H1 (cell line): ENCODE measurements at regions not wholly inside any gene's neighbourhood (a gene's known extent, or its start where the extent isn't known, plus 50 kb on each side); places are given as distances from the start of the nearest gene placed in this dataset.

Source experiments
- CTCF ChIA-PET: fragments of 300-600 bp; sonication (Branson Sonifier 250); formaldehyde crosslinking; loops from one replicate; lab custom pipeline; 2021; ENCODE audit not compliant: partially characterized antibody; lab: Charles Lee
- POLR2A ChIA-PET: fragments of 300-600 bp; sonication (Branson Sonifier 250); formaldehyde crosslinking; loops from one replicate; lab custom pipeline; 2021; ENCODE audit warnings: inconsistent platforms; ENCODE audit not compliant: partially characterized antibody; lab: Charles Lee
- DNase-seq, 2 experiments: peaks; one replicate each; pipeline versions ENCODE4 v3.0.0 to v3.0.0-alpha.2; 2010 to 2022; ENCODE audit warnings: low spot score in 2 of 2, low read depth in 1 of 2, mixed read lengths in 1 of 2
- FAIRE-seq: peaks from 2 replicates; lab custom pipeline; 2011; peaks lifted over from hg19 to GRCh38; lab: Jason Lieb, UNC
- H2AFZ ChIP-seq: 2 replicates; pipeline ENCODE4 v1.8.1; 2012; ENCODE audit warnings: low read length, inconsistent platforms
- H2AK5ac ChIP-seq: 2 replicates; pipeline ENCODE4 v1.6.1; 2013; ENCODE audit warnings: low read depth, low read length
- H2BK120ac ChIP-seq: replicated peaks from 2 replicates; pipeline ENCODE3; 2013; ENCODE audit warnings: low read depth, low read length, inconsistent platforms
- H2BK12ac ChIP-seq: 2 replicates; pipeline ENCODE4 v1.6.1; 2013; ENCODE audit warnings: low read depth, low read length
- H2BK15ac ChIP-seq: 2 replicates; pipeline ENCODE4 v1.6.1; 2013; ENCODE audit warnings: low read length
- H2BK20ac ChIP-seq: 2 replicates; pipeline ENCODE4 v1.6.1; 2013; ENCODE audit warnings: low read length
- H2BK5ac ChIP-seq: 2 replicates; pipeline ENCODE4 v1.6.1; 2013; ENCODE audit warnings: low read depth, low read length
- H3K14ac ChIP-seq: 2 replicates; pipeline ENCODE4 v1.6.1; 2013; ENCODE audit warnings: inconsistent platforms; ENCODE audit not compliant: insufficient read length
- H3K18ac ChIP-seq: 2 replicates; pipeline ENCODE4 v1.6.1; 2013; ENCODE audit warnings: low read length; ENCODE audit errors: extremely low read depth
- H3K23ac ChIP-seq: 2 replicates; pipeline ENCODE4 v1.6.1; 2013; ENCODE audit warnings: inconsistent platforms; ENCODE audit not compliant: insufficient read length
- H3K23me2 ChIP-seq: 2 replicates; pipeline ENCODE4 v1.6.1; 2013; ENCODE audit warnings: low read depth, low read length
- H3K27ac ChIP-seq: 2 replicates; pipeline ENCODE4 v1.6.1; 2011; ENCODE audit warnings: low read depth, low read length, inconsistent platforms
- H3K27me3 ChIP-seq, 4 experiments: replicated peaks in 1 of 4; 1 replicate in 1 of 4; 2 replicates in 3 of 4; pipeline versions ENCODE4 v1.6.1 to v1.8.1; 2011 to 2013; ENCODE audit warnings: low read length in 3 of 4, mild to moderate bottlenecking in 3 of 4, inconsistent platforms in 2 of 4, mixed read lengths in 2 of 4, moderate library complexity in 1 of 4; ENCODE audit not compliant: control insufficient read depth in 3 of 4, insufficient read depth in 3 of 4; ENCODE audit errors: extremely low read depth in 1 of 4
- H3K36me3 ChIP-seq, 4 experiments: 2 replicates each; pipeline versions ENCODE4 v1.6.1 to v1.8.1; 2011 to 2013; ENCODE audit warnings: mild to moderate bottlenecking in 4 of 4, low read length in 3 of 4, moderate library complexity in 2 of 4, control low read depth in 1 of 4, inconsistent platforms in 1 of 4; ENCODE audit not compliant: insufficient read depth in 4 of 4, control insufficient read depth in 2 of 4
- H3K4ac ChIP-seq: replicated peaks from 2 replicates; pipeline ENCODE3; 2013; ENCODE audit warnings: low read length, low read depth, mixed read lengths, inconsistent platforms; ENCODE audit not compliant: insufficient read length
- H3K4me1 ChIP-seq, 4 experiments: replicated peaks in 1 of 4; 1 replicate in 1 of 4; 2 replicates in 3 of 4; pipeline versions ENCODE4 v1.6.1 to v1.8.1; 2011 to 2013; ENCODE audit warnings: low read length in 3 of 4, inconsistent platforms in 2 of 4, mixed read lengths in 1 of 4; ENCODE audit not compliant: insufficient read depth in 4 of 4, control insufficient read depth in 3 of 4
- H3K4me2 ChIP-seq, 2 experiments: 2 replicates each; pipeline versions ENCODE4 v1.6.1 to v1.8.1; 2011 to 2013; ENCODE audit warnings: low read depth in 2 of 2, low read length in 2 of 2, control low read depth in 1 of 2, inconsistent platforms in 1 of 2, mild to moderate bottlenecking in 1 of 2; ENCODE audit not compliant: insufficient read depth in 1 of 2
- H3K4me3 ChIP-seq, 4 experiments: fragments of 200-600, 300-600 bp in 1 of 4; sonication (generic), shearing (Covaris generic), sonication (Bioruptor Twin) in 1 of 4; 2 replicates each; pipeline versions ENCODE4 v1.5.1 to v1.8.1; 2011 to 2016; ENCODE audit warnings: low read length in 4 of 4, low read depth in 3 of 4, control low read depth in 2 of 4, inconsistent platforms in 2 of 4, mild to moderate bottlenecking in 2 of 4, mixed read lengths in 1 of 4, moderate library complexity in 1 of 4; ENCODE audit not compliant: insufficient read depth in 2 of 4; ENCODE audit errors: extremely low read depth in 1 of 4
- H3K56ac ChIP-seq: replicated peaks from 2 replicates; pipeline ENCODE3; 2013; ENCODE audit warnings: low read depth, mild to moderate bottlenecking, mixed read lengths, low read length, inconsistent platforms; ENCODE audit not compliant: insufficient read length
- H3K79me1 ChIP-seq: 2 replicates; pipeline ENCODE4 v1.6.1; 2013; ENCODE audit warnings: low read depth, low read length, control low read depth
- H3K79me2 ChIP-seq, 2 experiments: 2 replicates each; pipeline versions ENCODE4 v1.6.1 to v1.8.1; 2012 to 2013; ENCODE audit warnings: low read length in 2 of 2, mild to moderate bottlenecking in 2 of 2, inconsistent platforms in 1 of 2; ENCODE audit not compliant: insufficient read depth in 2 of 2, control insufficient read depth in 1 of 2
- H3K9ac ChIP-seq, 4 experiments: replicated peaks in 1 of 4; 1 replicate in 1 of 4; 2 replicates in 3 of 4; pipeline versions ENCODE4 v1.6.1 to v1.8.1; 2011 to 2013; ENCODE audit warnings: low read depth in 3 of 4, low read length in 3 of 4, control low read depth in 2 of 4, mild to moderate bottlenecking in 2 of 4, moderate library complexity in 2 of 4, inconsistent platforms in 1 of 4; ENCODE audit errors: extremely low read depth in 1 of 4
- H3K9me3 ChIP-seq, 2 experiments: 2 replicates each; pipeline versions ENCODE4 v1.6.1 to v1.8.1; 2012 to 2013; ENCODE audit warnings: mild to moderate bottlenecking in 2 of 2, moderate library complexity in 2 of 2, control low read depth in 1 of 2, inconsistent platforms in 1 of 2, low read depth in 1 of 2, low read length in 1 of 2, mixed read lengths in 1 of 2; ENCODE audit not compliant: insufficient read depth in 2 of 2
- H4K20me1 ChIP-seq, 2 experiments: replicated peaks in 1 of 2; 2 replicates each; pipeline versions ENCODE3 to v1.8.1; 2011 to 2013; ENCODE audit warnings: inconsistent platforms in 2 of 2, low read length in 2 of 2, mild to moderate bottlenecking in 1 of 2; ENCODE audit not compliant: insufficient read depth in 2 of 2, control insufficient read depth in 1 of 2
- H4K5ac ChIP-seq: 2 replicates; pipeline ENCODE4 v1.6.1; 2013; ENCODE audit warnings: low read length, low read depth, mixed read lengths, inconsistent platforms; ENCODE audit not compliant: insufficient read length
- H4K8ac ChIP-seq: 2 replicates; pipeline ENCODE4 v1.8.0; 2013; ENCODE audit warnings: mild to moderate bottlenecking, moderate library complexity, low read length, inconsistent platforms; ENCODE audit not compliant: insufficient read depth; ENCODE audit errors: extremely low read depth
- H4K91ac ChIP-seq: replicated peaks from 2 replicates; pipeline ENCODE3; 2013; ENCODE audit warnings: low read length, mixed read lengths, inconsistent platforms; ENCODE audit not compliant: insufficient read length
- CBX5 ChIP-seq: fragments of 300-800, 300-1000 bp; sonication (generic); IDR thresholded peaks from 2 replicates; pipeline ENCODE4 v1.7.1; 2016; ENCODE audit warnings: antibody characterized with exemption, low read length, low read depth
- CHD1 ChIP-seq: IDR thresholded peaks from 2 replicates; pipeline ENCODE4 v1.6.1; 2012; ENCODE audit warnings: low read depth, low read length, improper control_type of control experiment
- E2F6 ChIP-seq: IDR thresholded peaks from 2 replicates; pipeline ENCODE4 v1.6.1; 2012; ENCODE audit warnings: inconsistent platforms
- JUND ChIP-seq: IDR thresholded peaks from 2 replicates; pipeline ENCODE4 v1.6.1; 2011; ENCODE audit warnings: mild to moderate bottlenecking, improper control_type of control experiment, low read length
- KDM1A ChIP-seq: fragments of 200-600, 300-600 bp; sonication (generic); IDR thresholded peaks from 2 replicates; pipeline ENCODE4 v1.7.1; 2016; ENCODE audit warnings: mild to moderate bottlenecking, low read length, borderline replicate concordance
- POU5F1 ChIP-seq: IDR thresholded peaks from 2 replicates; pipeline ENCODE4 v1.6.1; 2011; ENCODE audit warnings: low read depth, mild to moderate bottlenecking, low read length, moderate library complexity
- SAP30 ChIP-seq: fragments of 300-600 bp; sonication (generic); IDR thresholded peaks from 2 replicates; pipeline ENCODE4 v1.7.1; 2012; ENCODE audit warnings: low read length, moderate library complexity, mild to moderate bottlenecking, inconsistent platforms; ENCODE audit not compliant: insufficient read depth, insufficient replicate concordance
- USF2 ChIP-seq: IDR thresholded peaks from 2 replicates; pipeline ENCODE4 v1.6.1; 2011; ENCODE audit warnings: low read length, improper control_type of control experiment
- WGBS, 2 experiments: shearing (Covaris generic) in 1 of 2; methylation state at CpG; one replicate each; pipeline versions ENCODE4 v1.1.6 to v1.1.7; 2013 to 2015; ENCODE audit warnings: low lambda C conversion rate in 2 of 2, mixed read lengths in 2 of 2, inconsistent platforms in 1 of 2, low coverage in 1 of 2, missing lambda C conversion rate in 1 of 2; ENCODE audit not compliant: insufficient replicate concordance in 2 of 2, insufficient coverage in 1 of 2, insufficient read length in 1 of 2; ENCODE audit errors: extremely low coverage in 1 of 2, missing lambda C conversion rate in 1 of 2; 5-methylcytosine and 5-hydroxymethylcytosine counted together

- H3K23ac ChIP-seq = no peak overlapping the region
- no peak overlapping the region for H3K18ac ChIP-seq
- no peak overlapping the region for H3K14ac ChIP-seq
- no peak overlapping the region for H2BK15ac ChIP-seq
- no peaks in the 10 kb centered on the region for H3K79me1 ChIP-seq
- no peak overlapping the region for H2BK12ac ChIP-seq
- 85% methylated on average over 5 of the region's 5 CpGs; no CpG with 5 or more reads in 1 of the 2 experiments for WGBS, 2 experiments
- no peak overlapping the region for H3K56ac ChIP-seq
- H3K9me3 ChIP-seq = no peaks in the 10 kb centered on the region
- H2BK5ac ChIP-seq = no peak overlapping the region
- no peak for FAIRE-seq
- no peak overlapping the region for H3K4ac ChIP-seq
- H3K79me2 ChIP-seq = no peaks in the 10 kb centered on the region
- H4K8ac ChIP-seq = no peak overlapping the region
- no peak overlapping the region for H4K5ac ChIP-seq
- ChIA-PET POLR2A (no interaction called here), CTCF (no interaction called here)
- TF ChIP-seq SAP30 (no peak), CHD1 (no peak), CBX5 (no peak), KDM1A (no peak), POU5F1 (no peak), USF2 (no peak), JUND (no peak), E2F6 (no peak)
- H3K9ac ChIP-seq = no peak overlapping the region
- no peaks in the 10 kb centered on the region for H3K23me2 ChIP-seq
- H3K27me3 ChIP-seq = no peaks in the 10 kb centered on the region
- H2AK5ac ChIP-seq = no peak overlapping the region
- no peak overlapping the region for H2AFZ ChIP-seq
- no peaks in the 10 kb centered on the region for H4K20me1 ChIP-seq
- no peak overlapping the region for H3K27ac ChIP-seq
- no peak overlapping the region for H3K4me2 ChIP-seq
- no peak overlapping the region for H2BK120ac ChIP-seq
- no peaks in the 10 kb centered on the region for H3K4me1 ChIP-seq
- H3K36me3 ChIP-seq = no peaks in the 10 kb centered on the region
- no peak overlapping the region for H4K91ac ChIP-seq
- no peak overlapping the region for H3K4me3 ChIP-seq
- no peak for DNase-seq
- no peak overlapping the region for H2BK20ac ChIP-seq
These were observed 214.9 kb downstream of the CXXC4 start for GRCh38 chr4:104279744-104280143.
